ENCODE measurements at regions not wholly inside any gene's neighbourhood (a gene's known extent, or its start where the extent isn't known, plus 50 kb on each side); places are given as distances from the start of the nearest gene placed in this dataset.

DNA sequence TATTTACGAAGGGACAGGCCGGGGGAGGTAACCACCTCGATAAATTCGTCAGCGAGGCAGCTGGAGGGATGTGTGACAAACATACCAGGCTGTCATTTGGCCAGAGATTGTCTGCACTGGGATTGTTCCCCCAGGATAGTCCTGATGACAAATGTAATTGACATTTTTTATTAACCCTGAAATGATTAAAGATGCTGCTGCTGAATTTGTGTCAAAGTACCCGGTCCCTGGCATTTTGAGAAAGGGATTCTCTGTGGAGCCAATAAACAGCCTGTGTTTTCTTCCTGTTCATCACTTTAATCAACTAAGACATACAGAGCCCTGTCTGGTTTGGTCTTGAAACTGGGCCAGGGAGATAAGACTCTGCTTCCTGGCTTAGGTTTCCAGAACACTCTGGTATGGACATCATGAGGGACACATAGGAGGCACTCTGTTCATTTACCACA is 117.6 kb downstream of the SLC25A47 start:
- no peak for DNase-seq

DNA sequence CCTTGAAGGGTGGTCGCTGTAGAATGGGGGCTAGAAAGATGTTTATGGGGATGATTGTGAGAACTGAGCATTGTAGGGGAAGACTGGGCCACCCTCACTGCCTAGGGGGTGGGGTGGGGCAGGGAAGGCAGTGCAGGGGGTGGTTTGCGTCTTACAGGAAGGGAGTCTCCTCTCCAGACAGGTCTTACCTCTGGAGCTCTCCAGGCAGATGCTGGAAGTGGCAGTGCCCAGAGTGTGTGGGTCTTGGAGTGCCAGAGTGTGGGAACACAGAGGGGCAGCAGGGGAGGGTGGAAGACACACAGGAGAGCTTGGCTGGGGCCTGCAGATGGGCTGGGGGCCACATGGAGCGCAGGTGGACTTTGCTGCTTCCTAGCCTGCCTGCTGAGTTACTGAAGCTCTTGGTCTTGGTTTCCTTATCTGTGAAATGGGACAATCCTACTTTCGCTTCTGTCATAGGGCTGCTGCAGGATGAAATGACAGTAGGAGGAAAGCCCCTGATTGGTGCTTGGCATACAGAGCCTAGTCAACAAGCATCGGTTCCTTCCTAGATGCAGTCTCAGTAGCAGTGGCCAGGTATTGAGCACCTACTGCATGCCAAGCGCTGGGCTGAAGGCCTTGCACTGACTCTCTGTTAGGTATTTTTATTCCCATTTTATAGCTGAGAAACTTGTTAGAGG is 118.3 kb downstream of the SLC25A47 start:
- no peak for DNase-seq

DNA sequence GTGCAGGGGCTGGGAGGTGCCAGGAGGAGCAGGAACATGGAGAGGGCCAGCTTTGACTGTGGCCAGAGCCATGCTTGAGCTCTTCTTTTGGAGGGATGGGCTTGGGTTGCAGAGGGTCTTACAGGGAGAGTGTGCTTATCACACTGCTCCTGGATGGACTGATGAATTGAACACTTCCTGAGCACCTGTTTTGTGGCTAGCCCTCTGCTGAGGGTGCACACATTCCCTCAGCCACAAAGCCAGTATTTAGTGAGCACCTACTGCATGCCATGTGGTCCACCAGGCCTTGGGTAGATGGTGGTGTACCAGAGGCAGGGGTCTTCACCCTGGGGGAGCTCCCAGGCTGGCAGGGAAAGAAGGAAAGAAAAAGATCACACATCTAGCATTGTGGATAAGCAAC is 118.9 kb downstream of the SLC25A47 start:
- no peak for DNase-seq

DNA sequence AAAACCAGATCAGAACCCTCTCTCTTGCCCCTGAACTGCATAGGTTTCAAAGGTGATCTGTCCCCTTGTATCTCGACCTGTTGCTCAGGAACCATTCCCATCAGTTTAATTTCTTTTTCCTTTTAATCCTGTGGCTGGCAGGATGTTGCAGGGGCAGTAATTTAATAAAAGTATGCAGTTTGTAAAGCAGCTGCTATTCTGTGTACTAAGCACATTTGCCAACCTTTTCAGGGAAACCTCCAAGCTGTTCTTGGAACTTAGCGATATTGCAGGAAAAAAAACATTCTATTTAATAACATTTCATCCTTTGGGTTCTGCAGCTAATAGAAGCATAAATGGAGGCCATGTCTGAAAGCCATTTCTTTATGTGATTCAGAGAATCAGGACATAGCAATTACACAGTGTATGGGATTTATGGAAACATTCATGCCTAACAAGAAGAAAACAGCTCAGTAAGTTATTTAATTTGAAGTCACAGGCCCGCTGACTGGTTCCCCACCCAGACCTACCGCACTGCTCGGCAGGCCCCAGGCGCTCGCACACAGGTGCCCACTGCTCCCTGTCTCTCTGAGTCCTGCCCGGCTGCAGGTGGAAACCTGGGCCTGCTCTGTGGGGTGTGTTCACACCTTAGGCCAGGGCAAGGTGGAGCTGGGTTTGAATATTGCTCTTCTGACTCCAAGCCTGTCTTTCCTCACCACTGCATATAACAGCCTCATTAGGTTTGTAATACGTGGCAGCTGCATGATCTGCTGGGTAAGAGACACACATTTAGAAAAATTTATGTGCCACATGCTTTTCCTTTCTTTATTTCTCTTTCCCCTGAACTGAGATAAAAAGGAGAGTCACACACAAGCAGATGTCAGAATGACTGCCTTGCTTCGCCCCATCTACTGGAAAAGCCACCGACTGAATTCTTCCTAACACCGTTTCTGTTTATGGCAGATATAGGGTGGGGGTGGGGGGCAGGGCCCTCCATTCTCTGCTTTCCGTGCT is 119.7 kb downstream of the SLC25A47 start:
- no peak for DNase-seq

DNA sequence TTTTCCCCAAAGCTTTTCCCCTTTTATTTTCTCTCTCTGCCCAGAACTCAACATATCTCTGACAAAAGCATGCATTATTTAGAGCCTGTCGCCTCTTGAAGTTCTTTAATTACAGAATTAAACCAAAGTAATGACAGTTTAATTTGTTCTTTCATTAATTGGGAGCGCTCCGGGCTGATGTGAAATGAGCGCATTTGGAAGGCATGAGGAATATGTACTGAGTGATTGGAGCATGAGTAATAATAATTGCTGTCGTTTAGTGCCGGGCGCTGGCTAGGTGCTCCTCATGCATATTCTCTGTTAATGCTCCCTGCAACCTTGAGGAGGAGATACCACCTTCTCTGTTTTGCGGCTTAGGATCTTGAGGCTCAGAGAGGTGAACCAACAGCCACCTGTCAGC is 120.5 kb downstream of the SLC25A47 start:
- DNase-seq = no peak

DNA sequence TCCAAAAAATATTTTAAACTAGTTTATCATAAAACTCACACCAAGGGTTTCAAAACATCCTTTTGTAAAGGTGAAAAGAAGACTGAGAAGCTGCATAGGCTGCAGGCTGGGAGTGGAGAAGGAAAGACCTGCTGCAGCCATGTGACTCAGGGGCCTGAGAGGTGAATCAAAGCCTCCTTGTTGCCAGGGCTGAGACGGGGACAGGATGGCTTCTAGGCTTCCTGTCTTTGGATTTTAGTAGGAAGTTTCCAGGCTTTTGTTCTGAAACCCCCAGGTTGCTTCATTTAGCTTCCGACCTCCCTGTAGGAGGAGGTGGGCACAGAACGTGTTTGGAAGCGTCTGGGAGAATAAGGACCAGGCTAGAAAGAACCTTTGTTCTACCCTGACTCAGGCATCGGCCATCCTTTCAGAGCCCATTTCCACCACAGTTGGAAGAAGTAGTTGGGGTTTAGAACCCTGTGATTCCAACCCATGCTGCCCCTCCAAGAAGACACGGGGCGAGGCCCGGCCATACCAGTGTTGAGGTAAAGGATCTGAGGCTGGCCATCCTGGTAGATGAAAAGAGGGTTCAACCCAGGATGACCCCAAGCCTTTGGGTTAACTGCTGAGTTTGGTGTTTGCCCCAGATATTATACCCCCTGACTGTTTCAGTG is 122.4 kb downstream of the SLC25A47 start:
- DNase-seq = no peak

DNA sequence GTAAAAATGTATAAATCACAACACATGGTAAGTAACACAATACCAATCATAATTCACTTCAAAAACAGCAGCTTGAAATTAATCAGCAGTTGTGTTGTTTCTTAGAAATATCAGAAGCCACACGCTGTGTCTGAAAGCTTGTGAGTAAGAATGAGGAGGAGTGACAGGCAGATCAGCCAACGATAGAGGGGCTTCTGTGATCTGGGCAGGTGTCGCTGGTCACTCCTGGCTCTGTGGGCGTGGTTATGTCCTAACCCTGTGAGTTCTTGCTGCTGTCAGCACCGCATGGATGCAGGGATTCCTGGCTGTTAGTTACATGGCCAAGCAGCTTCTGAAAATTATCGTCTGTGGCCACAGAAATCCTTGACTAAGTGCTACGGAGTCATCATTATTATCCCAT is 123.4 kb downstream of the SLC25A47 start:
- DNase-seq = no peak

DNA sequence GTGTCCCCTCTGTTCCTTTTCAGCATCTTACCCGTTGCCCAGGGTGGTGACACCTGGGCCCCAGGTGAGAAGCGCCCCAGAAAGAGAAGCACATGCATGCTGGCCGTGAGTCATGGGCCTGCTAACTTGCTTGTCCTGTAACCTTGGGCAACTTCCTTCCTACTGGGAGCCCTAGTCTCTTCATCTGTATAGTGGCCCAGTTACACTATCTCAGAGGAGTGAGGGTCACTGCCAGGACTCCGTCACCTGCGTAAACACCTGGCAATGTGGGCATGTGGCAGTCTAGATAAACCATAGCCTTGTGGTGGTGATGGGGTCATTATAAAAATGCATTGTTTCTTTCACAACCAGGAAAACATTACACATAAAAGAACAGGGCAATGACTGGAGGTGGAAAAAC is 125.2 kb downstream of the SLC25A47 start:
- no peak for DNase-seq

DNA sequence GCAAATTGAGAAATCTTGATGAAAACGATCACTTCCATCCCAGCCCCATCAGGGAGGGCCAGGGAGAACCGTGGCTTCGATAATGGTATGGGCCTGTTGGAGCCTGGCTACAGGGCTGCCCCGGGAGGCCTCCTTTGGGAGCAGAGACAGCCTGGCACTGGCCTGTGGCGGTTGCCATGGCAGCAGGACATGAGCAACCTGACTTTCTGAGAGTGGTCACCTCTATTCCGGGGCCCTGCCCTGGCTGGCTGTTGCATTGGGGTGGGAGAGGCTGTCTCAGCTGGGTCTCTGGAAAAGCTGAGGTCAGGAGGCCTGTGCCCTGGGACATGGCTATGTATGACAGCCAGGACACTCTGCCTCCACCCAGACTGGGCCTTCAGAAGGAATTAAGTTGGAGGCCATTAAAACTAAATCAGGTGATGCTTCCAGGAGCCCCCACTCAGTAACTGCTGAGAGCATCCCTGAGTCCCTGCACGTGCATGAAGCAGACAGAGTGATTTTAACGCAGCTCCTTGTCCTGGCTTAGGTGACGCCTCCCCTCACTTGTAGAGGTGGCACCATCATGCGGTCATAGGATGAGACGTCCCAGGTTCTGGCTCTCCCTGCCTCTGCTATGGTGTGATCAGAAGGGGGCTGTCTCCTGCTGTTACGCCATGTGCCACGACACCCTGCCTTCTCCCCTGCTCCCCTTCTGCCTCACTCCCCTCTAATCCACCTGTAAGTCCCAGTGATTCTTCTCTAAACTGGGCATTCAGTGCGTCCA is 126.3 kb downstream of the SLC25A47 start:
- no peak for DNase-seq

DNA sequence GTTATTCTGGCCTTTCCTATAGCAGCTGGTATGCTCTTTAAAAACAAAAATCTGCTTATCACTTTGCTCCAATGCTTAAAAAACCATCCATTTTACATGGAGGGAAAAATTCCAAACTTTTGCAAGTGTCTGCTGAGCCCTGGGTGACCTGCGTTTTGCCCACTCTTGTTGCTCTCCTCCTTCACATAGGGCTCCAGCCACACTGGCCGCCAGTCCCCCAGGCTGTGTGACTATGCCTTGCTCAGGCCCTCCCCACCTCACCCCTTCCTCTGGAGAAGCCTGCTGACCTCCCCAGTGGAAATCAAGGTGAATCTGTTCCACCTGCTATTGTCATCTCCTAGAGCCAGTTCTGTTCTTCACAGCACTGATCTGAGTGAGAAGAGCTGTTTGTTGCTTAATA is 126.9 kb downstream of the SLC25A47 start:
- no peak for DNase-seq

DNA sequence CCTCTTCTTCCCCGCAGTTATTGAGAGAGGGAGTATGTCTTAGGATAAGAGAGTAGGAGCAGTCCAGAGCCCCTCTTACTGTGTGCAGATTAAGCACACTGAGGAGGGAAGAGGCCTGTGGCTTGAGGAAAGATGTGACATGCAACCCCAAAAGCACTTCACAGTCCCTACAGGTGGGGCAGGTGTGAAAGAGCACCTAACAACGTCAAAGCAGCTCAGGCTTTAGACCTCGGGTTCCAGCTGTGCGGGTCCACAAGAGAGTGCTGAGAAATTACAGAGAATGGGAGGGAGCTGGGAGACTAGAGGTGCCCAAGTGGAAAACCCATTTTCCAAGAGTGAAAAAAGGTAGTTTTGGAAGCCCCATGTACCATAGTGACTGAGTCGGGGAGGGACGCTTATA is 127.6 kb downstream of the SLC25A47 start:
- no peak for DNase-seq

DNA sequence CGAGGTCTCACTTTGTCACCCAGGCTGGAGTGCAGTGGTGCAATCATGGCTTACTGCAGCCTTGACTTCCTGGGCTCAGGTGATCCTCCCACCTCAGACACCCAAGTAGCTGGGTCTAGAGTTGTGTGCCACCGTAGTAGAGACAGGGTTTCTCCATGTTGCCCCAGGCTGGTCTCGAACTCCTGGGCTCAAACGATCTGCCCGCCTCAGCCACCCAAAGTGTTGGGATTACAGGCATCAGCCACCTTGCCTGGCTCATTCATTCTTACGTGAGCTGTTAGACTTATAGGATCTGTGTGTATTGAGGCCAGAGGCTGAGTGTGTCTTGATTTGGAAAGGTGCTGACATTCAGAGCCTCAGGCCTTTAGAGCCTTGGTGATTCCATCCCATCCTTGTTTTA is 128.1 kb downstream of the SLC25A47 start:
- DNase-seq = no peak

DNA sequence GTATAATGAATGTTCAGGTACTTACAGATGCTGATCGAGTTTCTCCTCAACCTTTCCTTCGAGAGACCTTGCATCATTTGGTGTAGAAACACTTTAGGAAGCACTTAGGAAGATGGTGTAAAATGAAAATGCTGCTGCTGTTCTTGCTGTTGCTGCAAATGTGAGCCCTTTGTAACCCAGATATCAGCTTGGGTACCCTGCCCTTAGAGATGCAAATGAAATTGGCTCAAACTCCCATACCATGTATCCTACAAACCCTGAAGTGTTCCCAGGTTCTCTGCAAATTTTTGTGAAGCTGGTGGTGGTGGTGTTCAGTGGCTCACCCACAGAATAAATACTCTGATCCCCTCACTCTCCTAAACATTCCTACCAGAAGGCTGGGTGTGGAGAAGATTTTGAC is 130.8 kb downstream of the SLC25A47 start:
- DNase-seq = no peak

DNA sequence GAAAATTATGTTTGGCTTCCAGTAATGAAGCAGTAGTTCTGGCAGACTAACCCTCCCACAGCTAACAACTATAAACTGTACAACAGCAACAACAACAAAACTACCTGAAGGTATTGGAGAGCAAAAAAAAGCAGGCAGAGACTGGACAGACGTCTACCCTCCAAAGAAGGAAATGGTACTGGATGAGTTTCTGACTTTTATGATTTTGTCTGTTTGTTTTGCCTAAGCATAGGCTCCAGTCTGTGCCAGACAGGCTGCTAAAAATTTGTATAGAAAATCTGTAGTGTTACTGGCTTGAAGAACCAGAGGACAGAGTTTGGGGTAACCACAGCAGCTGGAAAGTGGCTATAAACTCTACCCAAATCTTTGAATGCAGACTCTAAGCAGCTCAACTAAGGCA is 131.3 kb downstream of the SLC25A47 start:
- no peak for DNase-seq

DNA sequence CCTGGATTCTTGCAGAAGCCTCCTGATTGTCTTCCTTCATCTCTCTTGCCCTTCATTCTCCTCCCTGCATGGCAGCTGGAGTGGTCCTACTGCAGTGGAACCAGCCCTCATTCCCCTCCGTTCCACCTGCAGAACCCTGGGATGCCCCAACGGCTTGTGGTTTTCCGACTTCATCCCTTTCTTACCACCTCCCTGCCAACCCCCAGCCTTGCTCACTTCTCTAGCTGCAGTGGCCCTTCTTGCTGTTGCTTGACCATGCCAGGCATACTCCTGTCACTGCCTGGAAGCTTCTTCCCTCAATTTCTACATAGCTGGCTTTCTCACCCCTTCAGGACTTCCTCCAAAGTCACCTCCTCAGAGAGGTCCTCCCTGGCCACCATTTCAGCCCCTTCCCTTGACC is 123.3 kb downstream of the BEGAIN start:
- DNase-seq = no peak

DNA sequence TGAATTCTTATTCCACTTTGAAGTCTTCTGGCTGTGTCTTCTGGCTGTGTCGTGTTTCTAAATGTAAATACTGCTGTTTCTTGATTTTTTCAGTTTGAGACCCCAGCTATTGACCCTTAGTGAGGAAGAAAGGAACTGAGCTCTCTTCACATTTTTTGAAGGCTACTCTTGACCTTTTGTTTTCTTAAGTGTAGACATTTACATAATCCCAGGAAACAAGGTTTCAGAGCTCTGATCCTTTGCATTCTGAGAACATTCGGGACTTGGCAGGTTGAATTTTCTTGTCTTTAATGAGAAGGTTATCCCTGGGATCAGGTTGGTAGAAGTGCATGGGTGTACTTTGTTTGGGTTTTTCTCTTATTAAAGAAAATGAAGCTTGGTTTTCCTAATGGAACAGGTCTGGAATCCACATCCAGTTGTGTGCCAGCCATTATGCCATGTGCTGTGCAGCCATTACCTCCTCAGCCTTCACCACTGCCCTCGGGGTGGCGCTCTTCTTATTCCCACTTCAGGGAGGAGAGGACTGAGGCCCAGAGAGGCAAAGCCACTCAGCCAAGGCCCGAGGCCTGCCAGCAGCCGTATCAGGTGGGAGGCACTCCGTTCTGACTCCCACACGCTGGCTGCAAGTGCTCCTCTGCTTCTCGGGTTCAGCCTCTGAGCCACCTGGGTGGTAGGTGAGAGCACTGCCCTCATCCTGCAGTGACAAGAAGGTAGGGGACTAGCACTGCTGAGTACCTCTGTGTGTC is 120.9 kb downstream of the BEGAIN start:
- DNase-seq = no peak

DNA sequence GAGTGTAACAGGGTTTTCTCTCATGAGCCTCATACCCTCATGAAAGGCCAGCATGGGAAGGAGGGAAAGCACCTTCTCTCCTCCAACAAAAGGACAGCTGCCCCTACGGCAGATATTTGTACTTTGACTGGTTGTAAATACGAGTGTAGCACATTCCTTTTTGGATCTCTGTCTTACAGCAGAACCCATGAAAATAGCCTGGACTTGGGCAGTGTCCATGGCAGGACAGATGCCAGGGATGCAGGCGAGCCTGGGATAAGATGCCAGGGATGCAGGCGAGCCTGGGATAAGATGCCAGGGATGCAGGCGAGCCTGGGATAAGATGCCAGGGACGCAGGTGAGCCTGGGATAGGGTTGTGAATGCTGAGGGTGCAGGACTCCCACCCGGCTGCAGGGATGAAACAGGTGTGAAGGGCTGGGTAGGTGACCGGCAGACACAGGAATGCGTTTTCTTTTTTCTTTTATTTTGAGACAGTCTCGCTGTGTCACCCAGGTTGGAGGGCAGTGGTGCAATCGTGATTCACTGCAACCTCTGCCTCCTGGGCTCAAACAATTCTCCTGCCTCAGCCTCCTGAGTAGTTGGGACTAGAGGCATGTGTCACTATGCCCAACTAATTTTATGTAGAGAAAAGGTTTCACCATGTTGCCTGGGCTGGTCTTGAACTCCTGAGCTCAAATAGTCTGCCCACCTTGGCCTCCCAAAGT is 120.0 kb downstream of the BEGAIN start:
- no peak for DNase-seq

DNA sequence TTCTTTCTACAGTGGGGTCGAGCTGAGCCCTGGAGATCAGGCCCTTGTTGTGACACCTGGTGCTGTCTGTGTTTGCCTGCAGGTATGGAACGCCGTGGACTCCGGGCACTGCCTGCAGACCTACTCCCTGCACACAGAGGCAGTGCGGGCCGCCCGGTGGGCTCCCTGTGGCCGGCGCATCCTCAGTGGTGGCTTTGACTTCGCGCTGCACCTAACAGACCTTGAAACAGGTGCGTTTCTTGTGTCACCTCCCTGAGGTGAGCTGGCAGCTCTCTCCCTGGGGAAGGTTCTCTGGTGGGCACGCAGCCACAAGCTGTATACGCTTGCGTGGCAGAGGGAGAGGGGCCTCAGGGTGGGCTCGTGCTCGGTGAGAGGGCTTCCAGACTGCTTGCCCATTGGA is 119.3 kb downstream of the BEGAIN start:
- DNase-seq = no peak

DNA sequence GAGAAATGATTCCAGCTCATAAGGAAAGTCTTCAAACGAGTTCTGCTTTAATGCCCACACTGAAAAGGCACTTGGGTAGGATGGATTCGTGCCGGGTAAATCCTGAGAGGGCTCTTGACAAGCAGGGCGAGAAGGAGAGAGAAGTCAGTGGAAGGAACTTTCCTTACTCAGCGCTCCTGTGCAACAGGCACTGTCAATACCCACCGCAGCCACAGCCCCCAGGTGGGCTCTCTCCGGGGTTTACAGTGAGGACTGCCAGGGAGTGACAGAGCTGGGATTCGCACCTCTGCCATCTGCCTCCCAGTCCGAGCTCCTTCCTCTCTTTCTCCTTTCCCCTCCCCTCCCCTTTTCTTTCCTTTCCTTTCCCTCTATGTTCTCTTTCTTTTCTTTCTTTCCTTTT is 118.7 kb downstream of the BEGAIN start:
- no peak for DNase-seq

DNA sequence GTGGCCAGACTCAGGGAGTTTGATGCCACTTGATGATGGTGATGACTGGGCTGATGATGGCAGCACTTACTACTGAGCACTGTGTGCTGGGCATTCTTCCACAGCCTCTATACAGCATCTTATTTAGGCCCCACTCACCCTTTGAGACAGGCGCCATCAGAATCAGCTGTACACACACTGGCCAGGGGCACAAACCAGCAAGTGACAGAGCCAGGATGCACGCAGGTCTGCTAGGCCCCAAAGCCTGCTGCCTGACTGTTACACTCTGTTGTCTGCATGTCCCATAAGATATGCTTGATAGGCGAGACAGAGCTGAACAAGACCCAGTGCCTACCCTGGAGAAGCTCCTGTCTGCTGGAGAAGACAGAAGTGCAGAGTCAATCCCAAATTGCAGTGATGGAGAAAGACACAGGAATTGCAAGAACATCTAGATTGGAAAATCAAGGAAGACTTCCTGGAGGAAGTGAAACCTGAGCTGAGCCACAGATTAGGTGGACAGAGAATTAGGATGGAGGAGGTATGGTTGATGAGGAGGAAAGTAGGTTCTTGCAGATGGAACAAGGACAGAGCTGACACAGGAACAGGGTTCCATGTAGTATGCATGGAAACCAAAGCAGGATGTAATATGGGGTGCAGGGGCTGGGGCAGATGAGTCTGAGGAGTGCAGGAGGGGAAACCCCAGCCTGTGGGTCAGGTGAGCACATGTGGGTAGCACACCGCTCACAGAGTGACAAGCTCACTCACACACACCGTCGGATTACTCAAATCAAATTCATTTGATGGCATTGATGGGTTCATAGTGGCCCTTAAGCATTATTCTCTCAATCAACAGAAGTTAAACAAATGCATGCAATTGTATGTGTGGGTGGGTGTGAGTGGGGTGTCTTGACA is 117.3 kb downstream of the BEGAIN start:
- no peak for DNase-seq

DNA sequence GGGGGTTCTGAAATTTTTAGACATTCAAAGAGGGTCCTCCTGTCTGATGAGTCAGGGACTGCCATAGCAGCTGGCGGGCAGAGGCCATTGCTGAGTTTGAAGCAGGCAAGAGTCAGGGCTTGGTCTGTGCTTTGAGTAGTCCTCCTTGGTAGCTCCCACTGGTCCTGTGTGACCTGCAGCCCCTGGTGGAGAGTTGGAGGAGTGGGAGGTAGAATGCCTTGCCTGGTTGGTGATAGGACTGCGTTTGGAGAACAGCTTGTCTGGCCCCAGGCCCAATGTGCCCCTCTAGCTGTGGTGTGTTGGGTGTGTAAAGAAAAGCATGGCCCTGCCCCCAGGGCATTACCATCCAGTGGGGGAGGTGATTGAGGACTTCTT is 116.7 kb downstream of the BEGAIN start:
- DNase-seq = no peak

All from NCI-H526 treated with DMSO at 0.1 percent for 48 hours (cell line).